GM19395 (cell line): ENCODE measurements at regions not wholly inside any gene's neighbourhood (a gene's known extent, or its start where the extent isn't known, plus 50 kb on each side); places are given as distances from the start of the nearest gene placed in this dataset.
"Not testable (repeated sequence)": the region's sequence is repeated elsewhere in the genome, so short reads cannot be mapped to it uniquely, and the experiment has no call there.

Source experiments
- ATAC-seq: cut with Tn5 transposase; IDR thresholded peaks from one replicate; pipeline ENCODE4 v1.9.1; 2021; ENCODE audit warnings: mild to moderate bottlenecking, moderate library complexity; ENCODE audit not compliant: unreplicated experiment

DNA sequence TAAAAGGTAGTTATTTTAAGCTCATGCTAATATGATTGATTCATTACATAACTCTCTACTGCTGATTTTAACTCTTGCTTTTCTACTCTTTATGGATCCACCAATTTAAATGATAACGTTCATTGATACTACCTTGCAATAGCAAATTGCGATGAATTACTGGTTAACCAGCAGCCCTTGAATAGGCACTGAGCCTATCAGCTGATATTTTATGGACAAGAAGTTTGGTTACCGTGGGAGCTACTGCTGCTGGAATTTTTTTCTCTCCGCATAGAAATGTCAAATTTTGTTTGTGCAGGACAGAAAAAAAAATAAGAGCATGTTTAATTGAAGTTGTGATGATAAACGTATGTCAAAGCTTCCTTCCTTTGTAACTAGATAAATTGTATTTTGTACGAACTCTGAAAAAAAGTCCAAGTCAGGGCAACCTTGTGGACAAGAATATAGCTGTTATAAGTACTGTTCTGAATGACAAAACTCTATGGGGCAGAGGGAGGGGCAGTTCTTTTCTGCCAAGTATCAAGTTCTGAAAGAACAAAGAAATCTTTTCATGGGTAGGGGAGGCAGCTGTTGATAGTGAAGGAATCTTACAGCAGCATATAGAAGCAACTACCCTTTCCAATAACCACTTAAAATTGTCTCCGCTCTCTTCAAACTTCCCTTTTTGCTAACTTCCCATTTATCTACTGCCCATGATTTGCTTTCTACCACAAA, 434.9 kb upstream of the PABPC4L start:
- no peak for ATAC-seq

DNA sequence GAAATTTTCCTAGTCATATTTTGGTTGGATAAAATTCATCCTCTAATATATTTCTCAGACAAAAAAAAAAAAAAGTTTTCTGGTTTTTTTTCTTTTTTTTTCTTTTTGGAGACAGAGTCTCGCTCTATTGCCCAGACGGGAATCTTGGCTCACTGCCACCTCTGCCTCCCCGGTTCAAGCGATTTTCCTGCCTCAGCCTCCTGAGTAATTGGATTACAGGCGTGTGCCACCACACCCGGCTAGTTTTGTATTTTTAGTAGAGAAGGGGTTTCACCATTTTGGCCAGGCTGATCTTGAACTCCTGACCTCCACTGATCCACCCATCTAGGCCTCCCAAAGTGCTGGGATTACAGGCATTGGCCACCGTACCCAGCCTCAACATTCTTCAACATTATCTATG, 432.7 kb upstream of the PABPC4L start:
- no peak for ATAC-seq

GRCh38 chr4:134632056-134632455, 430.5 kb upstream of the PABPC4L start:
- ATAC-seq, result no peak

DNA sequence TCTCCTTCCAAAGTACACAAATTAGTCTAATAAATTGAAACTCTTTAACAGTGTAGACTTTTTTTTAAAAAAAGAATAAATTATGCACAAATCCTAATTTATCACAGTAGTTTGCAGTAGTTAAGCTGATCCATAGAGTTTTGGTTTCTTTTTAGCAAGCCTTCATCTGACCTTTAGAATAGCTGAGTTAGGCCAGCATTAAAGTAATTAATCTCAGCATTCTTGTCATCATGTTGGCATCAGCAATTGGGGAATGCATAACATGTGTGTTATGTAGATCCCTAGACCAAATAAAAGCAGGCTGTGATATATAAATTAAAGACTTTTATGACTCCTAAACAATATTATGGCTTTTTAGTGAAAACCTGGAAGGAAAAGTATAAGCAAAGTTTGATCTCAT, 426.5 kb upstream of the PABPC4L start:
- no peak for ATAC-seq

- no peak for ATAC-seq
Observed at GRCh38 chr4:134627366-134627765, 425.8 kb upstream of the PABPC4L start.

GRCh38 chr4:134624365-134624764, 422.8 kb upstream of the PABPC4L start:
- ATAC-seq, result no peak

DNA sequence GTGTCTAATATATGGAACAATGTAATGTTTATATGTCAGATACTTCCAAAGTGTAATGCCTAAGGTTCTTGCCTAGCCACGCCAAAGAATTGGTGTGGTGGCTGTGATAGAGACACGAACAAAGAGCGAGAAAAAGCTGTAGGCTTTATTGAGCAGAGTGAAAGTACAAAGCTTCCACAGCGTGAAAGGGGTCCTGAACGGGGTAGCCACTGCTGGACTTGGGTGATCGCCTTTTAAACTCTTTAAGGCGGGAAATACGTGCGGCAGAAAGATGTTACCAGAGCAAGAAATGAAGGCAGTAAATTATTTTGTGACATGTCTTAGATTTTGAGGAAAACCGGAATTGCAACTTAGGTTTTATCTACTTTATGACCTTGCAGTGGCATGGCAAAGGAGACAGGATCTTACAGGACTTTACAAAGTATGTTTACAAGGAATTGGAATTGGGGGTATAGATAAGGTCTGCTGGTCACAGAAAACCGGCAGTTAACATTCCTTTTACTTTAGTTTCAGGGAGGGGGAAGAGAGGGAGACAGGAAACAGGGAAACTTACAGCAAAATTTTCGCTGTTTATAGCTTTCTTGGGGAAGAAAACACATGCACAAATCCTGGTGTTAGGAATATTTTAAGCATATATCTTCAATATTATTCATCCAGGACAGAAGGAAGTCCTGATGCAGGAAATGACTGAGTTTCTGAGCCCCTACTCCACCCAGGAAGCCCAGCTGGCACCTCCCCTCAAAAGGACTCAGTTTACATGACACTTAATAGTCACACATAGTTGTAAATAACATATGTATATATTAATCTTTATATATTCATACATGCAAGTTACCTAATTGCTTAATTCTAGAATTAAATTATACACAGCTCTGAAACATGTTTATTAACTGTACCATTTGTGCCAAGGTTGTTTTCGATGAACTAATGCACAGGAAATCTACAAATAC, 421.3 kb upstream of the PABPC4L start:
- not testable (repeated sequence) for ATAC-seq

DNA sequence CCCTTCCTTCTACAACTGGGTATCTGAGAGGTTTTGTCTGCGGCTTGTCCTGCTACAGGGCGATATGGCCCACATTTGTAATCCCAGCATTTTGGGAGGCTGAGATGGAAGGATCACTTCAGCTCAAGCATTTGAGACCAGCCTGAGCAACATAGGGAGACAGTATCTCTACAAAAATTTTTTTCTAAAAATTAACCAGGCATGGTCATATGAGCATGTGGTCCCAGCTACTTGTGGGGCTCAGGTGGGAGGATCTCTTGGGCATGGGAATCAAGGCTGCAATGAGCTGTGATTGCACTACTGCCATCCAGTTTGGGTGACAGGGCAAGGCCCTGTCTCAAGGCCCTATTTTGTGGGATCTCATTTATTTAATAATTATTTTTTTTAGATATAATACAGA, 420.6 kb upstream of the PABPC4L start:
- ATAC-seq, result no peak

DNA sequence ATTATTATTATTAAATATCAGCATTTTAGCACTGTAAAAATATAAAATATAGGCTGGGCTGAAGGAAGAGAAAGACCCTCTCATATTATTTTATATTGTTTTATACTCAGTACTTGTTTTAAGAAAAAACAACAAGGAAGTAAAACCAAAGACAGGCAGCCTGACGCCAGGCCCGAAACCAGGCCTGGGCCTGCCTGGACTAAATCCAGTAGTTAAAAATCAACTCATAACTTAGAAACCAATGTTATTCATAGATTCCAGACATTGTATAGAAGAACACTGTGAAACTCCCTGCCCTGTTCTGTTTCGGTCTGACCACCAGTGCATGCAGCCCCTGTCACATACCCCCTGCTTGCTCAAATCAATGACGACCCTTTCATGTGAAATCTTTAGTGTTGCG, 420.1 kb upstream of the PABPC4L start:
- not testable (repeated sequence) for ATAC-seq

DNA sequence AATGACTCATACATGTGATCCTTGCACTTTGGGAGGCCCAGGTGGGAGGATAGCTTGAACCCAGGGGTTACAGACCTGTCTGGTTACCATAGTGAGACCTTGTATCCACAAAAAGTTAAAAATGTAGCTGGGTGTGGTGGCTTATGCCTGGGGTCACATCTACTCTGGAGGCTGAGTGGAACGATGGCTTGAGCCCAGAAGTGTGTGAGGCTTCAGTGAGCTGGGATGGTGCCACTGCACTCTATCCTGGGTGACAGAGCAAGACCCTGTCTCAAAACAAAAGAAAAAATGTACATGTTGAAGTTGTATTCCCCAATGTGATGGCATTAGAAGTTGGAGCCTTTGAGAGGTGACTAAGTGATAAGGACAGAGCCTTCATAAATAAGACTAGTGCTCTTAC, 409.4 kb upstream of the PABPC4L start:
- ATAC-seq, result no peak

DNA sequence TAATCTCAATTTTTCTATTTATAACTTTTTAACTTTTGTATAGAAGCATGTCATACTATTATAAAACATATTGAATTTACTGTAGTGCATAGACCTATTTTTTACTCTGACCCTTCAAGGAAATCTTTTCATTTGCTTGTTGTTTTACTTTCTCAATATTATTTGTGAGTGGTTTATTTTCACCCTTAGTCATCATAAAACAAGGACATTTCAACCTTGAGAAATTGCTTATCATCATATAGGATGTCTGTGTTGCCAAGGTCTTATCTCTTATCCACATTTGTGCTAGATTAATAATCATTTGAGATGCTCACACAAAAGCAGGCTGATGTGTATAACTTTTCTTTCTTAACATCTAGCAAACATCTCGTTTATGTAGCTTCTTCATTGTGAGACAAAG, 408.6 kb upstream of the PABPC4L start:
- no peak for ATAC-seq

- ATAC-seq, result no peak
Observed at GRCh38 chr4:134601706-134602105, 400.1 kb upstream of the PABPC4L start.

- ATAC-seq, result no peak
Observed at GRCh38 chr4:134591326-134591725, 389.7 kb upstream of the PABPC4L start.

DNA sequence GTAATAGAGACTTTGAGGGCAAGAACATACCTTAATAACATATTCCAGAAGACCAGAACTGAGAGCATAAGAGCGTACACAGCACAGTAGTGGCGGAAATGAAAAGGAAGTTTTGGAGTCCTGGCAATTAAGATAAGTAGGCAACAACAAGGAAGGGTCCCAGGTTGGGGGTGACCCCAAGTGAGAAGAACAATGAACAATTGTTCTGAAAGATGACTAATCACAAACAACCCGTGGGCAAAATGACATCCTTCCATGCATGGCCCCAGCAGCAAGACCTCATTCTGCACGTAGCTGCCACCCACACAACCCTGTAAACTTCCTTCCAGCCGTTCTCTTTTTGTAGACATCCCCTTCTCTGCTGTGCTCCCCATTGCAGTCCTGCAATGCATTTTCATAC, 384.4 kb upstream of the PABPC4L start:
- ATAC-seq, result no peak

- no peak for ATAC-seq
Observed at GRCh38 chr4:134567461-134567860, 365.9 kb upstream of the PABPC4L start.

DNA sequence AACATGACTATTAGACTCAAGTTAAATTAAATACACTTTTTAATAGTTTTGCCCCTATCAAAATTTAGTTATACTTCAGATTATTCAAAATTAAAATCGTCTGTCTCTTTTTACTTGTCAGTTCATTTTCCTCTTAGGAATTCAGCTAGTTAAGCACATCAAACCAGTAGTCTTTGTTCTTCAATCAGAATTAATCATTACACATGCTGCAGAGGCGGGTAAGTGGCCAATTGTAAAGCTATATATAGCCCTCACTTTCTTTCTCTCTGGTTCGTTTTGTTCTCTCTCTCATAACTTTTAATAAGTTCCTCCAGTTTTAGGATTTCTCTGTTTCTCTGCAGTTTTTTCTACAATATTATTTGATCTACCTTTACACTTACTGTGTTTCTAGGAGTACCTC, 359.1 kb upstream of the PABPC4L start:
- ATAC-seq, result no peak

- no peak for ATAC-seq
Observed at GRCh38 chr4:134552063-134552462, 350.5 kb upstream of the PABPC4L start.

DNA sequence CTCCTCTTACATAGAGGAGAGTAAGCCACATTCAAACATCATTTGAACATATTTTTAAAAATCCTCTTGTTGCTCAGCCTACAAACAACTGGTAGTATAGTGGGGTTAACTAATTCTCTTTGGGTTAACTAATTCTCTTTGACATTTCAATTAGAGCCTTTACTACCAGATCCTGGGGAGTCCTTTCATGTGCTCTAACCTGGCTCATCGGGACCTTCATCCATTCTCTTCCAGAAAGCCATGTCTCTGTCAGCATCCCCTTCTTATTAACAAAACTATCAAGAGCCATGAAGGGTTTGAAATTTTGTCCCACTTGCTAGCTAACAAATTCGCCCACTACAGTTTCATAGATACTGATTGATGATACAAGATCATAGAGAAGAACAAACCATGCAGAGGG, 349.8 kb upstream of the PABPC4L start:
- ATAC-seq, result no peak

DNA sequence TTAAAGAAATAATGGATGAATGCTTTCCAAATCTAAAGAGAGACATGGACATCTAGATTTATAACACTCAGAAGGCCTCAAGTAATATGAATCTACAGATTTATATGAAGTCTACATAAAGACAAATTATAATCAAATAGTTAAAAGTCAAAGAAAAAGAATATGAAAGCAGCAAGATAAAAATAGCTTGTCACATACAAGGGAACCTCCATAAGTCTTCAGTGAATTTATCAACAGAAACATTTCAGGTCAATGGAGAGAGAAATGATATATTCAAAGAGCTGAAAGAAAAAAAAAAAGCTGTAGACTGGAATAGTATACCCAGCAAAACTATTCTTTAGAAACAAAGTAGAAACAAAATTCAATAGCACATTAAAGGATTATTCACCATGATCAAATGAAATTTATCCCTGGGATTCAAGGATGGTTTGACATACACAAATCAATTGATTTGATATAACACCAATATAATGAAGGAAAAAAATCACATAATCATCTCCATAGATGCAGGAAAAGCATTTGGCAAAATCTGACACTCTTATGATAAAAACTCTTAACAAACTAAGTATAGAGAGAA, 346.6 kb upstream of the PABPC4L start:
- ATAC-seq, result no peak

DNA sequence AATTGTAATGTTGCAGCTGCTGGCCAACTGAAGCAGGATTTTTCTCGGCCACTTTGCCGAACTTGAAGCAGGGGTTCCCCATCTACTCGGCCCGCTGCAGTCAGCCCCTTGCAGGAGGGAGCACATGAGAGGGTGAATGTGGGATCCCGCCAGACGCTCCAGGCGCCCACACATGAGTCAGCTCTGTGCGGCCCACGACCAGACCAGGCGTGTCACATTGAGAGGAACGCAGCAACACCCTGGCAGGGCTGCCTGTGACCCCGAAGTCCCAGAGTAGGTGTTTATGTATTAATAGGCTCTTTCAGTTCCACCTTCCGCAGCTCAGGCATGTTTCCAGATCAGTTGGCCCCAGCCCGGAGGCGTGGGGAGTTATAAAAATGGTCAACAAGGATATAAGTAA, 344.7 kb upstream of the PABPC4L start:
- ATAC-seq, result no peak

DNA sequence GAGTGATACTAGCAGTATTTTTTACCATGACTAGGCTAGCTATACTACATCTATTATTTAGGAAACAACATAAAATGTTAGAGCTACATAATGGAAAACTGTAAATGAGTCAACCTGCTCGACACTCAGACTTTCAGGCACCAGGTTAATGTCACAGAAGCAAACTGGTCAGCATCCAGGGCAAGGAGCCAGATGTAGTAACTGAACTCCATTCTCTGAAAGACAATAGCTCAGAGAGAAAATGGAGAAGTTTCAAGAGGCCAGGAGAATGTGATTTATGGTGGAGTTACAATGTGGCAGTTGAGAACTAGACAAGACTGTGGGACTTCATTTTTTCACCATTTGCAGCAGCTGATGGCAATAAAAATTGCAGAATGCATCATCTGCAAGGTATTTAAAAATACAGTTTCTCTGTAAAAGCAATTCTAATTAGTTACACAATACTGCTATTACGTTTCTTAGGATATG, 342.7 kb upstream of the PABPC4L start:
- ATAC-seq, result no peak

DNA sequence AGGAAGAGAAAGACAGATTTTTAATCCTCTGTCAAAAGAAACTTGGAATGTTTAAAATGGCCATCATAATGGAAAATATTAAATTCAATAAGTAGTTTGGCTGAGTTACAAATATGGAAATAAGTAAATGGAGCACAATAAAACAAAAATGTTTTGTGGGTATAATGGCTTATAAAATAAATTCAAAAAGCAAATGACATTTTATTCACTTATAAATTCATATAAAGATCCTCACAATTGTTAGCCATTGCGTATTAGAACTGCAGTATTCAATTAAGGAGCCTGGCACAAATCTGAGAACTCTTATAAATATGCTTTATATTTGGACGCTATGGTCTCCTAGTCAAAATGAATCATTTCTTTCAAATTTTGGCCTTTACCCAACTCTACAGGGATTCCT, 339.0 kb upstream of the PABPC4L start:
- no peak for ATAC-seq
